ENCODE measurements at regions not wholly inside any gene's neighbourhood (a gene's known extent, or its start where the extent isn't known, plus 50 kb on each side); places are given as distances from the start of the nearest gene placed in this dataset.

GRCh38 chr1:182193908-182194550 lies 132.5 kb upstream of the ZNF648 start:
- peak; percentile 72 to 90 for TF ChIP-seq POLR2AphosphoS5 (IDR thresholded peaks at IDR 0.05)
- TF ChIP-seq CTCF (IDR thresholded peaks at IDR 0.05), result no peak

All from upper lobe of left lung (tissue), 4 donors.